BLaER1 treated with 17β-estradiol and CSF1 and Interleukin-3, amounts not matched to agents 10 nM and 100 nM (cell line): ENCODE measurements at regions not wholly inside any gene's neighbourhood (a gene's known extent, or its start where the extent isn't known, plus 50 kb on each side); places are given as distances from the start of the nearest gene placed in this dataset.

Experiments used
- H3K27ac ChIP-seq, 11 experiments: shearing (Covaris generic); formaldehyde crosslinking; 2 replicates each; pipeline ENCODE4 v1.8.1; 2022
- H3K27me3 ChIP-seq, 11 experiments: shearing (Covaris generic); formaldehyde crosslinking; 2 replicates each; pipeline ENCODE4 v1.8.1; 2022
- H3K36me3 ChIP-seq, 11 experiments: shearing (Covaris generic); formaldehyde crosslinking; 2 replicates each; pipeline ENCODE4 v1.8.1; 2022
- H3K4me1 ChIP-seq, 10 experiments: shearing (Covaris generic); formaldehyde crosslinking; 2 replicates each; pipeline ENCODE4 v1.8.1; 2022
- H3K4me2 ChIP-seq, 11 experiments: shearing (Covaris generic); formaldehyde crosslinking; 2 replicates each; pipeline ENCODE4 v1.8.1; 2022
- H3K4me3 ChIP-seq, 10 experiments: shearing (Covaris generic); formaldehyde crosslinking; 2 replicates each; pipeline ENCODE4 v1.8.1; 2022
- H3K9ac ChIP-seq, 11 experiments: shearing (Covaris generic); formaldehyde crosslinking; 2 replicates each; pipeline ENCODE4 v1.8.1; 2022
- H3K9me3 ChIP-seq, 11 experiments: shearing (Covaris generic); formaldehyde crosslinking; replicated peaks in 1 of 11; 2 replicates each; pipeline ENCODE4 v1.8.1; 2022
- H4K20me1 ChIP-seq, 11 experiments: shearing (Covaris generic); formaldehyde crosslinking; 2 replicates each; pipeline ENCODE4 v1.8.1; 2022
- Cebpa-rat ChIP-seq, 11 experiments: shearing (Covaris generic); IDR thresholded peaks; 2 replicates each; pipeline ENCODE4 v1.8.1; 2022

DNA sequence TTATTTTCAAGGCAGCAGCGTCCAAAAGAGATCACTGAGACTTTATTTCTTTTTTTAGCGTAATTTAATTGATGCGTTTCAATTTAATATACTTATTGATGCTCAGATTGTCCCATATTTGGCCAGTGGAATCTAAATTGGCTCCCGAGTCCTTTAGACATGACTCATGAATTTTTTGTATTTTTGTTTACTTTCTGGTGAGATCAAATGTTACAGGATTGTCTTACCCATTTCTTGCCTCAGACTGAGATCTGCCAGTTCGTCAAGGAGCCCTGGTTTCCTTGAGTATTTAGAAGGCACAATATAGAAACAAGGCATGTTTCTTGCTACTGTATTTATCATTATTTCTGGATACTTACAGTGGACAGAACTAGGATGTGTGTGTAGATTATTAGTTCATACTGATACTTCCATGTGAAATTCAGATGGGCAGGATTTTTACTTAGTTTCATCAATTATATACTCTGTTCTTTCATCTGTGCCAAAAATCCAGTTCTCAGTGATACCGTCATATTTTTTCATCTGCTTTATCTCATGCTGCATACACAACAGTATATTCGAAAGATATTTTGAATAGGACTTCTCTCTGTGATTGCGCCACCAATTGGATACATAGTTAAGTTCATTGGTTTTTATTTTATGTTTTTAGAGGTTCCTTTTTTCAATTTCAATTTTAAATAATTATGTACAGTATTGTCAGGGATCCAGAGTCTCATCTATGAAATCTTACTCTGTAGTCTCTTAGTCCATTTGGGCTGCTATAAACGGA is 436.9 kb upstream of the C2CD4B start:
- H3K9me3 ChIP-seq = no peaks in the 10 kb centered on the region
- H3K4me3 ChIP-seq = no peak overlapping the region
- TF ChIP-seq Cebpa-rat (IDR thresholded peaks at IDR 0.05) = no peak
- H3K4me2 ChIP-seq = no peak overlapping the region
- H3K27ac ChIP-seq = no peak overlapping the region
- H3K27me3 ChIP-seq = no peaks in the 10 kb centered on the region
- H4K20me1 ChIP-seq = no peaks in the 10 kb centered on the region
- H3K4me1 ChIP-seq = 0 out of 20 replicates have a peak, but pooled peaks cover 0 to under 1% (median 0%) of the 10 kb centered on the region in 10 experiments
- no peak overlapping the region for H3K9ac ChIP-seq
- H3K36me3 ChIP-seq = no peaks in the 10 kb centered on the region

- Histone ChIP-seq H3K36me3 (no peaks in the 10 kb centered on the region), H3K4me3 (no peak overlapping the region), H3K4me1 (0 out of 20 replicates have a peak, but pooled peaks cover 0 to 5% (median 0%) of the 10 kb centered on the region in 10 experiments), H4K20me1 (no peaks in the 10 kb centered on the region), H3K27ac (no peak overlapping the region), H3K4me2 (no peak overlapping the region), H3K9me3 (no peaks in the 10 kb centered on the region), H3K9ac (no peak overlapping the region), H3K27me3 (no peaks in the 10 kb centered on the region)
- TF ChIP-seq Cebpa-rat (IDR thresholded peaks at IDR 0.05) = no peak
Observed at GRCh38 chr15:62603742-62604141, 438.7 kb upstream of the C2CD4B start.

DNA sequence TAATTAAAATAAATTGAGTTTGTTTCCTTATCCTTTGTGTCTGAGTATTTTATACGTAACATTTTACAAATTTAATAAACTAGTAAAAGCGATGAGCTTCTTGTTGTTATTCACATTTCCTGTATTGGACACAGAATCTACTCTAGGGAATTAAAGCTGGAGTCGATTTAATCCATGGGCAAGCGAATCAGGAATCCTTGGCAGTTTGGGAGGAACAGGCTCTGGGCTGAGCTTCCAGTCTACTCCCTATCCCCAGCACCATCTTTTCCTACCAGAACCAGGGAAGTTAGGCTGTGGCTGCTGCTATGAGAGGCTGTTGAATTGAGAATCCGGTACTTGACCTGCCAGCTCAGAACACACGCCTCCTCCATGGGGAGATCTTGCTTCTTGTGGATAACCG is 437.3 kb upstream of the TPM1 start:
- Histone ChIP-seq H3K27ac (no peak overlapping the region), H3K9ac (no peak overlapping the region), H3K36me3 (no peaks in the 10 kb centered on the region), H3K4me1 (0 out of 20 replicates have a peak, but pooled peaks cover 0 to 5% (median 0%) of the 10 kb centered on the region in 10 experiments), H4K20me1 (no peaks in the 10 kb centered on the region), H3K4me3 (no peak overlapping the region), H3K4me2 (no peak overlapping the region), H3K9me3 (no peaks in the 10 kb centered on the region), H3K27me3 (no peaks in the 10 kb centered on the region)
- no peak for TF ChIP-seq Cebpa-rat (IDR thresholded peaks at IDR 0.05)

GRCh38 chr15:62606376-62607113 is 436.0 kb upstream of the TPM1 start:
- Histone ChIP-seq H3K4me1 (peaks cover 0 to 12% (median 5%) of the 10 kb centered on the region in 10 experiments; a peak in 7 of 20 replicates), H3K27ac (no peak overlapping the region), H3K4me2 (no peak overlapping the region), H3K27me3 (no peaks in the 10 kb centered on the region), H3K36me3 (no peaks in the 10 kb centered on the region), H4K20me1 (no peaks in the 10 kb centered on the region), H3K9ac (no peak overlapping the region), H3K9me3 (no peaks in the 10 kb centered on the region), H3K4me3 (no peak overlapping the region)
- TF ChIP-seq Cebpa-rat (IDR thresholded peaks at IDR 0.05) = no peak

- Histone ChIP-seq H3K27me3 (no peaks in the 10 kb centered on the region), H3K36me3 (no peaks in the 10 kb centered on the region), H3K4me1 (peaks cover 0 to 13% (median 5%) of the 10 kb centered on the region in 10 experiments; a peak in 7 of 20 replicates), H3K4me2 (no peak overlapping the region), H3K4me3 (no peak overlapping the region), H3K27ac (no peak overlapping the region), H3K9me3 (no peaks in the 10 kb centered on the region), H3K9ac (no peak overlapping the region), H4K20me1 (no peaks in the 10 kb centered on the region)
- no peak for TF ChIP-seq Cebpa-rat (IDR thresholded peaks at IDR 0.05)
Observed at GRCh38 chr15:62607114-62607462, 435.5 kb upstream of the TPM1 start.

- Histone ChIP-seq H3K27ac (no peak overlapping the region), H3K27me3 (no peaks in the 10 kb centered on the region), H3K9ac (no peak overlapping the region), H3K9me3 (no peaks in the 10 kb centered on the region), H4K20me1 (no peaks in the 10 kb centered on the region), H3K4me2 (no peak overlapping the region), H3K36me3 (no peaks in the 10 kb centered on the region), H3K4me3 (no peak overlapping the region), H3K4me1 (peaks cover 0 to 13% (median 5%) of the 10 kb centered on the region in 10 experiments; a peak in 7 of 20 replicates)
- TF ChIP-seq Cebpa-rat (IDR thresholded peaks at IDR 0.05) = no peak
Observed at GRCh38 chr15:62607643-62608042, 434.9 kb upstream of the TPM1 start.

GRCh38 chr15:62608369-62608768 is 434.2 kb upstream of the TPM1 start:
- Histone ChIP-seq H4K20me1 (no peaks in the 10 kb centered on the region), H3K4me2 (no peak overlapping the region), H3K27ac (no peak overlapping the region), H3K4me1 (peaks cover 0 to 13% (median 5%) of the 10 kb centered on the region in 10 experiments; a peak in 7 of 20 replicates), H3K4me3 (no peak overlapping the region), H3K9me3 (no peaks in the 10 kb centered on the region), H3K36me3 (no peaks in the 10 kb centered on the region), H3K27me3 (no peaks in the 10 kb centered on the region), H3K9ac (no peak overlapping the region)
- TF ChIP-seq Cebpa-rat (IDR thresholded peaks at IDR 0.05) = no peak

DNA sequence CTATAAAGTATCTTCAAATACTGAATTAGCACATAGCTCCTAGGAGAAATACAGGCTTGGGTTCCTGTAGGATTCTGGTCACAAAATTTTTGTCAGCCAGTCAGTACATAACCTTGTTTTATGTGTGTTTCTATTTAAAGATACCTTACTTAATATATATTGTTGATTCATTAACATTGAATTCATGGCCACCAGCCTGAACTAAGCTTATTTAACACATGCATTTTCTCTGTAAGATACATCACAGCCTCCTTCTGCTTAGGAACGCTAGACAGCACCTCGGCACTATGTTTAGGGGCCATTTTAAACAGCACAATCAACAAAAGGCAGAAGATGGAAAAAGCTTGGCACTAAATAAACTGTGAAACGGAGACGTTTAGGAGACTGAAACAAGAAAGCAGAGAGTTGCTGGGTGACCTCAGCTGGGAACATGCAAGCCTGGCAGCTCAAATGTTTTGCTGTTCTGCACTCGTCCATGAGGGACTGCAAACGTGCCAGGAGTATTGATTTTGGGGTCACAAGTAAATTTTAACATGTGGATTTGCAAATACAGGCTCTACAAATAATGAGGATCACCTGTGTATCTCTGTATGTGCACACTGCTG is 432.2 kb upstream of the TPM1 start:
- Histone ChIP-seq H3K36me3 (no peaks in the 10 kb centered on the region), H3K27ac (no peak overlapping the region), H3K4me3 (no peak overlapping the region), H3K4me2 (no peak overlapping the region), H3K27me3 (no peaks in the 10 kb centered on the region), H4K20me1 (no peaks in the 10 kb centered on the region), H3K9me3 (no peaks in the 10 kb centered on the region), H3K9ac (no peak overlapping the region), H3K4me1 (peaks cover 0 to 13% (median 5%) of the 10 kb centered on the region in 10 experiments; a peak in 7 of 20 replicates)
- no peak for TF ChIP-seq Cebpa-rat (IDR thresholded peaks at IDR 0.05)

GRCh38 chr15:62611002-62611401 is 431.5 kb upstream of the TPM1 start:
- Histone ChIP-seq H3K4me2 (peak overlapping the region in 7 of 11 experiments; percentile 22 to 60 (median 40); a peak in 11 of 22 replicates), H3K9ac (no peak overlapping the region), H3K27ac (no peak overlapping the region), H3K27me3 (no peaks in the 10 kb centered on the region), H3K36me3 (no peaks in the 10 kb centered on the region), H3K4me3 (no peak overlapping the region), H3K9me3 (no peaks in the 10 kb centered on the region), H3K4me1 (peaks cover 0 to 13% (median 5%) of the 10 kb centered on the region in 10 experiments; a peak in 7 of 20 replicates), H4K20me1 (no peaks in the 10 kb centered on the region)
- TF ChIP-seq Cebpa-rat (IDR thresholded peaks at IDR 0.05) = no peak
